SK-N-SH (cell line): ENCODE measurements at regions not wholly inside any gene's neighbourhood (a gene's known extent, or its start where the extent isn't known, plus 50 kb on each side); places are given as distances from the start of the nearest gene placed in this dataset.
A peak's percentile ranks its signal among the peaks of the same experiment; 100 is the strongest.

ENCODE experiments used
- CTCF ChIA-PET: fragments of 300-600, 350-600 bp; formaldehyde crosslinking; extraction: SDS; loops from one replicate; lab custom pipeline; 2021; lab: Yijun Ruan, JAX
- POLR2A ChIA-PET: fragments of 350-600 bp; sonication (Branson Sonifier 250); formaldehyde crosslinking; extraction: SDS; loops from one replicate; lab custom pipeline; 2020; ENCODE audit warnings: antibody characterized with exemption, inconsistent platforms; lab: Yijun Ruan, JAX
- DNase-seq: peaks from one replicate; pipeline ENCODE4 v3.0.0; 2012
- H2AFZ ChIP-seq: fragments of 200-600 bp; sonication (generic); 2 replicates; pipeline ENCODE4 v1.8.1; 2016; ENCODE audit warnings: antibody characterized with exemption, mild to moderate bottlenecking, low read depth
- H3F3A ChIP-seq: fragments of 200-600 bp; sonication (generic); replicated peaks from 2 replicates; pipeline ENCODE3; 2016; ENCODE audit warnings: antibody characterized with exemption, mild to moderate bottlenecking; ENCODE audit not compliant: insufficient read depth
- H3K27ac ChIP-seq, 2 experiments: fragments of 200-500 bp in 1 of 2; fragments of 200-600 bp in 1 of 2; sonication (Bioruptor generic) in 1 of 2; sonication (generic), shearing (Covaris generic) in 1 of 2; 2 replicates each; pipeline versions ENCODE4 v1.5.1 to v1.6.1; 2014 to 2016; ENCODE audit warnings: low read depth in 2 of 2, inconsistent platforms in 1 of 2, low read length in 1 of 2, mild to moderate bottlenecking in 1 of 2, mixed read lengths in 1 of 2
- H3K27me3 ChIP-seq: fragments of 200-600 bp; sonication (generic), shearing (Covaris generic); 2 replicates; pipeline ENCODE4 v1.6.1; 2016; ENCODE audit warnings: mixed run types; ENCODE audit not compliant: insufficient read depth
- H3K36me3 ChIP-seq, 2 experiments: fragments of 200-500 bp in 1 of 2; fragments of 200-600 bp in 1 of 2; sonication (Bioruptor generic) in 1 of 2; sonication (generic) in 1 of 2; replicated peaks in 1 of 2; 2 replicates each; pipeline versions ENCODE3 to v1.5.1; 2014 to 2016; ENCODE audit warnings: low read length in 1 of 2, mild to moderate bottlenecking in 1 of 2; ENCODE audit not compliant: insufficient read depth in 2 of 2, control insufficient read depth in 1 of 2
- H3K4me1 ChIP-seq, 2 experiments: fragments of 200-500 bp in 1 of 2; fragments of 200-600 bp in 1 of 2; sonication (Bioruptor generic) in 1 of 2; sonication (generic), shearing (Covaris generic) in 1 of 2; 2 replicates each; pipeline versions ENCODE4 v1.5.1 to v1.6.1; 2014 to 2016; ENCODE audit warnings: low read depth in 1 of 2, low read length in 1 of 2, mixed run types in 1 of 2; ENCODE audit not compliant: insufficient read depth in 2 of 2, control insufficient read depth in 1 of 2
- H3K4me2 ChIP-seq: fragments of 200-600 bp; sonication (generic), shearing (Covaris generic); 2 replicates; pipeline ENCODE4 v1.6.1; 2017; ENCODE audit warnings: mixed run types
- H3K4me3 ChIP-seq, 2 experiments: fragments of 200-500 bp in 1 of 2; fragments of 200-600 bp in 1 of 2; sonication (Bioruptor generic) in 1 of 2; sonication (generic), shearing (Covaris generic) in 1 of 2; 2 replicates each; pipeline versions ENCODE4 v1.5.1 to v1.8.1; 2014 to 2016; ENCODE audit warnings: low read depth in 2 of 2, inconsistent platforms in 1 of 2, low read length in 1 of 2, mild to moderate bottlenecking in 1 of 2, mixed read lengths in 1 of 2, moderate library complexity in 1 of 2
- H3K79me2 ChIP-seq: fragments of 200-600 bp; sonication (generic); 2 replicates; pipeline ENCODE4 v1.8.1; 2017; ENCODE audit warnings: mild to moderate bottlenecking; ENCODE audit not compliant: insufficient read depth
- H3K9ac ChIP-seq: fragments of 200-600 bp; sonication (generic); 2 replicates; pipeline ENCODE4 v1.6.1; 2017; ENCODE audit warnings: mixed run types
- H3K9me2 ChIP-seq: fragments of 200-600 bp; sonication (generic); 2 replicates; pipeline ENCODE4 v1.6.1; 2017; ENCODE audit warnings: mixed run types
- H3K9me3 ChIP-seq: fragments of 200-600 bp; sonication (generic); 2 replicates; pipeline ENCODE4 v1.6.1; 2017; ENCODE audit warnings: mixed run types, mild to moderate bottlenecking, moderate library complexity
- H4K20me1 ChIP-seq: fragments of 200-600 bp; sonication (generic); 2 replicates; pipeline ENCODE4 v1.6.1; 2017; ENCODE audit warnings: mild to moderate bottlenecking, mixed run types; ENCODE audit not compliant: insufficient read depth
- CHD2 ChIP-seq: fragments of 150-350 bp; IDR thresholded peaks from 2 replicates; pipeline ENCODE4 v1.6.1; 2018; ENCODE audit warnings: low read length; ENCODE audit not compliant: partially characterized antibody
- EP300 ChIP-seq, 2 experiments: IDR thresholded peaks; 2 replicates each; pipeline versions ENCODE4 v1.4.0 to v1.6.1; 2012; ENCODE audit warnings: borderline replicate concordance in 1 of 2, low read depth in 1 of 2, low read length in 1 of 2
- EZH2phosphoT487 ChIP-seq: fragments of 200-600 bp; sonication (generic); IDR thresholded peaks from 2 replicates; pipeline ENCODE4 v1.6.1; 2017; ENCODE audit warnings: low read depth, mixed run types, mild to moderate bottlenecking, antibody characterized with exemption, moderate library complexity, borderline replicate concordance
- FOSL2 ChIP-seq: IDR thresholded peaks from 2 replicates; pipeline ENCODE4 v1.4.0; 2012; ENCODE audit warnings: low read depth, mild to moderate bottlenecking, moderate library complexity, borderline replicate concordance
- GATA2 ChIP-seq: sonication (generic); formaldehyde crosslinking; IDR thresholded peaks from 2 replicates; pipeline ENCODE4 v1.5.0; 2020; ENCODE audit warnings: mild to moderate bottlenecking, missing genetic modification reagents
- JUND ChIP-seq: IDR thresholded peaks from 2 replicates; pipeline ENCODE4 v1.4.0; 2012
- MXI1 ChIP-seq: IDR thresholded peaks from 2 replicates; pipeline ENCODE4 v1.6.1; 2012; ENCODE audit warnings: mild to moderate bottlenecking, low read depth, low read length, improper control_type of control experiment
- PBX3 ChIP-seq: IDR thresholded peaks from 2 replicates; pipeline ENCODE4; 2012
- RFX5 ChIP-seq: IDR thresholded peaks from 2 replicates; pipeline ENCODE4 v1.6.1; 2012; ENCODE audit warnings: mild to moderate bottlenecking, improper control_type of control experiment, low read length
- TCF12 ChIP-seq: IDR thresholded peaks from 2 replicates; pipeline ENCODE4 v1.4.0; 2012
- whole genome bisulfite sequencing: methylation state at CpG from one replicate; pipeline ENCODE4 v1.1.6; 2017; ENCODE audit warnings: low lambda C conversion rate; 5-methylcytosine and 5-hydroxymethylcytosine counted together

GRCh38 chr5:98416541-98416940 is 356.9 kb upstream of the RGMB start (continued):
- TF ChIP-seq FOSL2 = peak; percentile 59
- no peak for TF ChIP-seq MXI1
- no peak for TF ChIP-seq EP300 (IDR thresholded peaks at IDR 0.05; ENCODE audit: borderline replicate concordance in 1 of 2, low read depth in 1 of 2, low read length in 1 of 2)
- TF ChIP-seq EZH2phosphoT487 = no peak
- no peak for TF ChIP-seq RFX5
- TF ChIP-seq TCF12 = no peak

- Histone ChIP-seq H3K4me2 (no peak overlapping the region), H3K9me3 (no peaks in the 10 kb centered on the region), H3K4me1 (peaks cover 0 to 13% of the 10 kb centered on the region in 2 experiments; a peak in 1 of 4 replicates), H3F3A (peaks cover 13% of the 10 kb centered on the region), H3K27me3 (no peaks in the 10 kb centered on the region), H3K79me2 (no peaks in the 10 kb centered on the region), H2AFZ (no peak overlapping the region), H3K27ac (no peak overlapping the region), H3K4me3 (no peak overlapping the region), H3K9me2 (no peaks in the 10 kb centered on the region), H3K9ac (no peak overlapping the region), H3K36me3 (no peaks in the 10 kb centered on the region), H4K20me1 (no peaks in the 10 kb centered on the region)
- ChIA-PET CTCF (no interaction called here), POLR2A (no interaction called here)
- no peak for DNase-seq
- TF ChIP-seq CHD2 (no peak), GATA2 (no peak)
- WGBS = 68% methylated on average over 1 of the region's 1 CpG
Observed at GRCh38 chr5:98419825-98420224, 353.6 kb upstream of the RGMB start.

GRCh38 chr5:98424681-98425450 is 348.6 kb upstream of the RGMB start:
- Histone ChIP-seq H3K4me2 (peak overlapping the region; percentile 24; the same call in 1 of the 2 replicates), H3F3A (peaks cover 6% of the 10 kb centered on the region), H3K27me3 (no peaks in the 10 kb centered on the region), H3K36me3 (no peaks in the 10 kb centered on the region), H3K9me3 (no peaks in the 10 kb centered on the region), H4K20me1 (no peaks in the 10 kb centered on the region), H3K9me2 (no peaks in the 10 kb centered on the region), H3K9ac (no peak overlapping the region), H2AFZ (no peak overlapping the region), H3K4me3 (no peak overlapping the region), H3K79me2 (no peaks in the 10 kb centered on the region), H3K27ac (peak overlapping the region; percentile 39 to 50; a peak in 3 of 4 replicates), H3K4me1 (peaks cover 0 to 12% of the 10 kb centered on the region in 2 experiments; a peak in 1 of 4 replicates)
- no peak for DNase-seq
- 48% methylated on average over 4 of the region's 4 CpGs for WGBS
- CTCF ChIA-PET = no interaction called here
- TF ChIP-seq JUND (no peak), TCF12 (peak; percentile 61), PBX3 (0 out of 2 replicates have a peak, but pooled peaks have one; percentile 10)
- POLR2A ChIA-PET = no interaction called here
